ENCODE measurements at regions not wholly inside any gene's neighbourhood (a gene's known extent, or its start where the extent isn't known, plus 50 kb on each side); places are given as distances from the start of the nearest gene placed in this dataset.

GRCh38 chr12:30106204-30106965 is 322.6 kb upstream of the TMTC1 start:
- H2AFZ ChIP-seq = no peak overlapping the region
- no peaks in the 10 kb centered on the region for H3K27me3 ChIP-seq
- no peak for DNase-seq (ENCODE audit: low spot score)
- 76% methylated on average over 9 of the region's 9 CpGs for WGBS (ENCODE audit: low lambda C conversion rate, missing lambda C conversion rate)
- H3K4me1 ChIP-seq (ENCODE audit: insufficient read depth) = no peaks in the 10 kb centered on the region
- no peak overlapping the region for H3K4me3 ChIP-seq
- TF ChIP-seq EZH2 (IDR thresholded peaks at IDR 0.05; ENCODE audit: borderline replicate concordance) (no peak), CTCF (IDR thresholded peaks at IDR 0.05; ENCODE audit: poor library complexity) (no peak), EZH2phosphoT487 (IDR thresholded peaks at IDR 0.05; ENCODE audit: low read depth, severe bottlenecking, unreplicated experiment) (no peak)
- H3K27ac ChIP-seq = no peak overlapping the region
- no peaks in the 10 kb centered on the region for H3K9me3 ChIP-seq (ENCODE audit: low read depth)
- no peak overlapping the region for H3K4me2 ChIP-seq
- no peaks in the 10 kb centered on the region for H3K36me3 ChIP-seq (replicated peaks; ENCODE audit: insufficient read depth, low read depth)
- H3K9me2 ChIP-seq (replicated peaks; ENCODE audit: insufficient read depth) = no peaks in the 10 kb centered on the region
- H4K20me1 ChIP-seq (ENCODE audit: insufficient read depth, poor library complexity, severe bottlenecking) = no peaks in the 10 kb centered on the region
- no peaks in the 10 kb centered on the region for H3K79me2 ChIP-seq

- Histone ChIP-seq H3K4me2 (no peak overlapping the region), H3K4me1 (ENCODE audit: insufficient read depth) (no peaks in the 10 kb centered on the region), H3K27me3 (no peaks in the 10 kb centered on the region), H3K79me2 (no peaks in the 10 kb centered on the region), H2AFZ (no peak overlapping the region), H3K36me3 (replicated peaks; ENCODE audit: insufficient read depth, low read depth) (no peaks in the 10 kb centered on the region), H3K27ac (no peak overlapping the region), H3K9me2 (replicated peaks; ENCODE audit: insufficient read depth) (no peaks in the 10 kb centered on the region), H3K4me3 (no peak overlapping the region), H4K20me1 (ENCODE audit: insufficient read depth, poor library complexity, severe bottlenecking) (no peaks in the 10 kb centered on the region), H3K9me3 (ENCODE audit: low read depth) (no peaks in the 10 kb centered on the region)
- DNase-seq (ENCODE audit: low spot score) = no peak
- TF ChIP-seq EZH2 (IDR thresholded peaks at IDR 0.05; ENCODE audit: borderline replicate concordance) = no peak
- TF ChIP-seq CTCF (IDR thresholded peaks at IDR 0.05; ENCODE audit: poor library complexity) = no peak
- no peak for TF ChIP-seq EZH2phosphoT487 (IDR thresholded peaks at IDR 0.05; ENCODE audit: low read depth, severe bottlenecking, unreplicated experiment)
- WGBS (ENCODE audit: low lambda C conversion rate, missing lambda C conversion rate) = 93% methylated on average over 2 of the region's 2 CpGs
Measured at GRCh38 chr12:30105505-30105904, 321.8 kb upstream of the TMTC1 start.

- Histone ChIP-seq H3K27me3 (no peaks in the 10 kb centered on the region), H3K4me2 (no peak overlapping the region), H4K20me1 (ENCODE audit: insufficient read depth, poor library complexity, severe bottlenecking) (no peaks in the 10 kb centered on the region), H3K79me2 (no peaks in the 10 kb centered on the region), H3K9me2 (replicated peaks; ENCODE audit: insufficient read depth) (no peaks in the 10 kb centered on the region), H3K4me3 (no peak overlapping the region), H3K9me3 (ENCODE audit: low read depth) (no peaks in the 10 kb centered on the region), H3K36me3 (replicated peaks; ENCODE audit: insufficient read depth, low read depth) (no peaks in the 10 kb centered on the region), H3K27ac (no peak overlapping the region), H3K4me1 (ENCODE audit: insufficient read depth) (no peaks in the 10 kb centered on the region), H2AFZ (no peak overlapping the region)
- no peak for DNase-seq (ENCODE audit: low spot score)
- TF ChIP-seq CTCF (IDR thresholded peaks at IDR 0.05; ENCODE audit: poor library complexity) = no peak
- TF ChIP-seq EZH2phosphoT487 (IDR thresholded peaks at IDR 0.05; ENCODE audit: low read depth, severe bottlenecking, unreplicated experiment) = no peak
- TF ChIP-seq EZH2 (IDR thresholded peaks at IDR 0.05; ENCODE audit: borderline replicate concordance) = no peak
- WGBS (ENCODE audit: low lambda C conversion rate, missing lambda C conversion rate) = 94% methylated on average over 2 of the region's 2 CpGs
Measured at GRCh38 chr12:30104971-30105370, 321.2 kb upstream of the TMTC1 start.
